PFSK-1 (cell line): ENCODE measurements at regions not wholly inside any gene's neighbourhood (a gene's known extent, or its start where the extent isn't known, plus 50 kb on each side); places are given as distances from the start of the nearest gene placed in this dataset.

ENCODE experiments used
- POLR2AphosphoS5 ChIP-seq: IDR thresholded peaks from 2 replicates; pipeline ENCODE4 v1.6.1; 2012; ENCODE audit warnings: low read depth, mild to moderate bottlenecking, control low read depth, low read length, moderate library complexity
- SIN3A ChIP-seq: IDR thresholded peaks from 2 replicates; pipeline ENCODE4 v1.6.1; 2012; ENCODE audit warnings: mild to moderate bottlenecking, low read length, moderate library complexity, borderline replicate concordance; ENCODE audit not compliant: insufficient read depth
- TAF1 ChIP-seq: IDR thresholded peaks from 2 replicates; pipeline ENCODE4 v1.6.1; 2012; ENCODE audit warnings: low read length, control low read depth, borderline replicate concordance; ENCODE audit not compliant: insufficient read depth

- TF ChIP-seq TAF1 (no peak), POLR2AphosphoS5 (no peak), SIN3A (no peak)
These were observed 128.3 kb upstream of the RAD23B start for GRCh38 chr9:107154766-107155165.
